ENCODE measurements at regions not wholly inside any gene's neighbourhood (a gene's known extent, or its start where the extent isn't known, plus 50 kb on each side); places are given as distances from the start of the nearest gene placed in this dataset.

DNA sequence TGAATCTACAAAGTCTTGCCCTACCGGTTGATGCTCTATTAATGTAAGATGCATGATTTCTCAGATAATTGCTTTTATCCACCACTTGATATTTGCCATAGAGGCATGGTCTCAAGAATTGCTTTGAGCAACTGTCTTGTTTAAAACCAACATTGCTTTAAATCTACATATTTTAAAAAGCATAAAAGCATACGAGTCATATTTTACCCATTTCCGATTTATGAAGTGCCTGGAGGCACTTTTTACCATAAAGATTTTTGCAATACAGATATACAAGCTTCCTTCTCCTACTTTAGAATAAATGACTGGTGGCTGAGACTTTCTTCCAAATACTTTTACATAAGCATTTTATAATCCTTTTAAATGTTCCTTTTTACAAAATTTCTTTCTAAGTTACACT lies 517.6 kb downstream of the TXNL1 start:
- H3K9me3 ChIP-seq, result no peaks in the 10 kb centered on the region
- ATAC-seq, result no peak
- H3K27me3 ChIP-seq, result no peaks in the 10 kb centered on the region
- H3K4me1 ChIP-seq, result peaks cover 0 to 4% (median 0%) of the 10 kb centered on the region in 3 donors
- whole genome bisulfite sequencing, 2 donors (ENCODE audit: low coverage in 1 of 2), result 94 to 100% methylated on average over 3 of the region's 3 CpGs
- H3K27ac ChIP-seq, result no peak overlapping the region
- H3K4me3 ChIP-seq, result no peak overlapping the region
- H3K36me3 ChIP-seq, result no peaks in the 10 kb centered on the region
- TF ChIP-seq, protein P1, sequence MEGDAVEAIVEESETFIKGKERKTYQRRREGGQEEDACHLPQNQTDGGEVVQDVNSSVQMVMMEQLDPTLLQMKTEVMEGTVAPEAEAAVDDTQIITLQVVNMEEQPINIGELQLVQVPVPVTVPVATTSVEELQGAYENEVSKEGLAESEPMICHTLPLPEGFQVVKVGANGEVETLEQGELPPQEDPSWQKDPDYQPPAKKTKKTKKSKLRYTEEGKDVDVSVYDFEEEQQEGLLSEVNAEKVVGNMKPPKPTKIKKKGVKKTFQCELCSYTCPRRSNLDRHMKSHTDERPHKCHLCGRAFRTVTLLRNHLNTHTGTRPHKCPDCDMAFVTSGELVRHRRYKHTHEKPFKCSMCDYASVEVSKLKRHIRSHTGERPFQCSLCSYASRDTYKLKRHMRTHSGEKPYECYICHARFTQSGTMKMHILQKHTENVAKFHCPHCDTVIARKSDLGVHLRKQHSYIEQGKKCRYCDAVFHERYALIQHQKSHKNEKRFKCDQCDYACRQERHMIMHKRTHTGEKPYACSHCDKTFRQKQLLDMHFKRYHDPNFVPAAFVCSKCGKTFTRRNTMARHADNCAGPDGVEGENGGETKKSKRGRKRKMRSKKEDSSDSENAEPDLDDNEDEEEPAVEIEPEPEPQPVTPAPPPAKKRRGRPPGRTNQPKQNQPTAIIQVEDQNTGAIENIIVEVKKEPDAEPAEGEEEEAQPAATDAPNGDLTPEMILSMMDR (IDR thresholded peaks at IDR 0.05), result no peak
- TF ChIP-seq EP300 (IDR thresholded peaks at IDR 0.05), result no peak
- no peak for TF ChIP-seq POLR2A (IDR thresholded peaks at IDR 0.05)
- no peak for TF ChIP-seq POLR2AphosphoS5 (IDR thresholded peaks at IDR 0.05)

DNA sequence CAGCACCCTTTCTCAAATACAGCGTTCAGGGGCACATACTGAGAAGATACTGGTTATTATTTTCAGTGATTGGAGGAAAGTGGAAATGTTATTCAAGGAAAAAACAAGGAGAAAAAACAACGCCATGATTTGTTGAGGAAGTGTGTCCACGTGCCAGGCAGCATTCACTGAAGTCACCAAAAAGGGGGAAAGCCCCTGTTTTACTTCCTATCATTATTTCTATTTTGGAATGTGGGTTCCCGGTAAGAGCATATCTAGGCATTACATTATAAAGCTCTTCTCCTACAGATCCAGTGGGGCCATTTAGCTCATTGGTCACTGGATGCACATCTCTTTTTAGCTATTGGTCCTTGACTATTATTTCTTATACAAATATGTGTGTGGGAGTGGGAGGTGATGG lies 518.7 kb downstream of the TXNL1 start:
- no peak overlapping the region for H3K4me3 ChIP-seq
- ATAC-seq, result no peak
- no peaks in the 10 kb centered on the region for H3K36me3 ChIP-seq
- peaks cover 0 to 4% (median 0%) of the 10 kb centered on the region in 3 donors for H3K4me1 ChIP-seq
- H3K9me3 ChIP-seq, result no peaks in the 10 kb centered on the region
- H3K27me3 ChIP-seq, result no peaks in the 10 kb centered on the region
- H3K27ac ChIP-seq, result no peak overlapping the region
- WGBS, 2 donors (ENCODE audit: low coverage in 1 of 2), result 83 to 88% methylated on average over 2 to 4 of the region's 4 CpGs
- TF ChIP-seq POLR2AphosphoS5 (IDR thresholded peaks at IDR 0.05), result no peak
- no peak for TF ChIP-seq POLR2A (IDR thresholded peaks at IDR 0.05)
- TF ChIP-seq, protein P1 (IDR thresholded peaks at IDR 0.05), result no peak
- TF ChIP-seq EP300 (IDR thresholded peaks at IDR 0.05), result no peak

DNA sequence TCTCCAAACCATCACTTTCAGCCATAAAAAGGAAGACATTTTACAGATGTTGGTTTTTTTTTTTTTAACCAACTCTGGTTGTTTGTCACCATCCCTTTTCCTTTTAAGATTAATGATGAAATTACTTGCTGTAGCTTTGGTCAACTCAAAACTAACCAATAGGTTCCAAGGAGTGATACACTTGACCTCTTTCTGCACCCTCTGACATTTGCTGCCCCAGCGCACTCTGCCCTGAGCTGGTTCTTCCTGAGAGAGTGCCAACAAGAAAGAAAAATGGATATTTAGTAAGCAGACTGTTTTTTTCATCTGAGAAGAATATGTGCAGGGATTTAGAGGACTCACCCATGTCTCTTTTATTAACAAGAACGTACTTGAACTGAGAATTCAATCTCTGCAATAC lies 520.0 kb downstream of the TXNL1 start:
- WGBS, 2 donors (ENCODE audit: low coverage in 1 of 2), result 29 to 54% methylated on average over 2 of the region's 2 CpGs
- no peaks in the 10 kb centered on the region for H3K36me3 ChIP-seq
- no peaks in the 10 kb centered on the region for H3K27me3 ChIP-seq
- no peak for ATAC-seq
- peaks cover 0 to 4% (median 0%) of the 10 kb centered on the region in 3 donors for H3K4me1 ChIP-seq
- H3K27ac ChIP-seq, result no peak overlapping the region
- no peaks in the 10 kb centered on the region for H3K9me3 ChIP-seq
- TF ChIP-seq EP300 (IDR thresholded peaks at IDR 0.05), result no peak
- H3K4me3 ChIP-seq, result no peak overlapping the region

DNA sequence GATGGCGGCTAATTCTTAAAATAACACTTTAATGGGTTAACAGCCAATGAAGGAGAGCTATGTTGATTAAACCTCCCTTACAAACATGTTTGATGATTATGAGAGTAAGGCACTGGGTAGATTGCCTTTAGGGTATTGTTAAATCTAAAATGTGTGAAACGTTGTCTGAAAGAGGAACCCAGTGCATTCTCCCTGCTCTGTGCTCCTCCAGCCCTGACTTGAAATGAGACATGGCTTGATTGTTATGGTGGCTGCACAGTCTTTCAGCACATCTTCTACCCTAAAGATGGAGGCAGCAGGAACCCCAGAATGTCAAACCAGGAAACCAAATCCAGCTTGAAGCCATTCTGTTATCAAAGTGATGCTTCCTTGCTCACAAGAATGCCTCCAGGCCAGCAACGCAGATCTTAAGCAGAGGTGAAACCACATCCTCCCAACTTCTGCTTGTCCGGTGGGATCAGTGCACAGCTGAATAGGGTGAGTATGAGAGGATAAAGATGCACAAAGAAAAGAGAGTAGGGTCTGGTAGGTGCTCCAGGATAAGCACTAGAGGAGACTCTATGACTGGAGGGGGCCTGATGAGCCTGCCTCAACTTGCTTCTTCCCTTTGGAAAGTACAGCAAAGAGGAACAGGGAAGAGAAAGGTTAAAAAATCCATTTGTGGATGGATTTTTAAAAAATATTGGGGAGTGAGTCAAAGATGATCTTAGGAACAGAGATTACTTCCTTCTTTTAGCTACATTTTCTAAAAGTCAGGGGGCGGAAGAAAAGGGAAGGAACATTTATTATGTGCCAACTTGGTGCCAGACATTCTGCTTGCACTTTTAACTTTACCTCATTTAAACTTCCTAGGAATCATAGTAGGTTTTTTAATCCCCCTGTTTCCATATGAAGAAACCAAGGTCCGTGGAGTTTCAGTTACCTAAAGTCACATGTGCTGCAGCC lies 523.0 kb downstream of the TXNL1 start:
- Histone ChIP-seq H3K27me3 (no peaks in the 10 kb centered on the region), H3K4me3 (no peak overlapping the region), H3K27ac (no peak overlapping the region), H3K4me1 (peaks cover 0 to 4% (median 0%) of the 10 kb centered on the region in 3 donors), H3K36me3 (no peaks in the 10 kb centered on the region), H3K9me3 (no peaks in the 10 kb centered on the region)
- TF ChIP-seq EP300 (IDR thresholded peaks at IDR 0.05) (no peak), POLR2AphosphoS5 (IDR thresholded peaks at IDR 0.05) (no peak), POLR2A (IDR thresholded peaks at IDR 0.05) (no peak)
- TF ChIP-seq, protein P1 (IDR thresholded peaks at IDR 0.05), result no peak
- WGBS, 2 donors (ENCODE audit: low coverage in 1 of 2), result 76 to 78% methylated on average over 3 to 6 of the region's 6 CpGs
- ATAC-seq, result no peak

DNA sequence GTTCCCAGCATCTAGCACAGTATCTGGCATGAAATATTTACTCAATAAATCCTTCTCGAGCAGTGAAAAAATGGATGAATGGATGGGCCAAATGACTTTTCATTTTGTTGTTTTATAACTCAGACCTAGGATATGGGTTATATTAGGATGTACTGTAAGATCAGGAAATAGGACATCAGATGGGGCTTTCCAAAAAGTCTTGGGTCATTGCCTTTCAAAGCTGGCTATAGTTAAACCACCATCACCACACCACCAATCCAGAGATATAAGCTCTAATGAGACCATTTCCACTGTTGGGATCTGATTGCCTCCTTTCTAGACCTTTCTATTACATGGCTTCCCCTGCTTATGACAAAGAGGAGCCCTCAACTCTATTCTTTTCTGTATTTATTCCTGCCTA lies 525.0 kb upstream of the TCF4 start:
- Histone ChIP-seq H3K4me3 (no peak overlapping the region), H3K36me3 (no peaks in the 10 kb centered on the region), H3K9me3 (no peaks in the 10 kb centered on the region), H3K27me3 (no peaks in the 10 kb centered on the region), H3K27ac (no peak overlapping the region), H3K4me1 (no peaks in the 10 kb centered on the region)
- ATAC-seq, result no peak
- no peak for TF ChIP-seq EP300 (IDR thresholded peaks at IDR 0.05)
- TF ChIP-seq, protein P1 (IDR thresholded peaks at IDR 0.05), result no peak
- 57 to 86% methylated on average over 1 of the region's 1 CpG for WGBS, 2 donors (ENCODE audit: low coverage in 1 of 2)

All from gastroesophageal sphincter (tissue), 4 donors.